Peyer's patch (tissue), 4 donors: ENCODE measurements at regions not wholly inside any gene's neighbourhood (a gene's known extent, or its start where the extent isn't known, plus 50 kb on each side); places are given as distances from the start of the nearest gene placed in this dataset.

Source experiments
- CTCF ChIP-seq, 6 experiments: fragments of 450-650 bp in 4 of 6; fragments of 200-600 bp in 2 of 6; sonication (generic) in 1 of 6; IDR thresholded peaks; one replicate each; pipeline ENCODE4 v1.5.1; 2017 to 2019; ENCODE audit warnings: antibody characterized with exemption in 6 of 6, mild to moderate bottlenecking in 3 of 6, moderate library complexity in 1 of 6
- POLR2A ChIP-seq, 2 donors: fragments of 450-650 bp; IDR thresholded peaks; one replicate each; pipeline ENCODE4 v1.5.1; 2017; ENCODE audit warnings: antibody characterized with exemption in 2 of 2, mild to moderate bottlenecking in 2 of 2, moderate library complexity in 2 of 2

- no peak for TF ChIP-seq CTCF (IDR thresholded peaks at IDR 0.05)
- no peak for TF ChIP-seq POLR2A (IDR thresholded peaks at IDR 0.05)
Observed at GRCh38 chr16:35733971-35734702, 2274.7 kb downstream of the TP53TG3F start.
